ENCODE measurements at regions not wholly inside any gene's neighbourhood (a gene's known extent, or its start where the extent isn't known, plus 50 kb on each side); places are given as distances from the start of the nearest gene placed in this dataset.

DNA sequence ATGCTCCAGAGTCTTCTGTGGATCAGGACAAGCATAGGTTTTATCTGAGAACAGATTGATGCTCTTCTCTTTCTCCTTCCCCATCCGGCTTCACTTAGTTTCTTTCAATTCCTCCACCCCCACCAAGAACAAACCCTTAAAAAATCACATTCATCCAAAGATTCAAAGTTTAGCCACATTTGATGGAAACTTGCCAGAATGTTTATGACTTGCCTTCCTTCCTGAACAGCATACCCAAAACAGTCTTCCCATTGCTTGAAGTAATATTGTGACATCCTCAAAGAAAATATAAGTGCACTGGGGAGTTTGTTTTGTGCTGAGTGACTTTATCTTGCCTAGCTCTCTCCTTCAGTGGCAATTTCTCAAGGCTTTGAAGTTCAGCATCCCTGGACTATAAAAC is 83.0 kb downstream of the MAGEB17 start:
- no peak overlapping the region for H3K27ac ChIP-seq
- WGBS, 2 donors (ENCODE audit: low coverage in 1 of 2): 89% methylated on average over 1 of the region's 1 CpG; no CpG with 5 or more reads in 1 of the 2 donors
- H3K9me3 ChIP-seq: no peaks in the 10 kb centered on the region
- H3K36me3 ChIP-seq: no peaks in the 10 kb centered on the region
- no peaks in the 10 kb centered on the region for H3K27me3 ChIP-seq
- H3K4me3 ChIP-seq: no peak overlapping the region
- H3K4me1 ChIP-seq: no peaks in the 10 kb centered on the region
- ATAC-seq: no peak
- TF ChIP-seq, protein P1, sequence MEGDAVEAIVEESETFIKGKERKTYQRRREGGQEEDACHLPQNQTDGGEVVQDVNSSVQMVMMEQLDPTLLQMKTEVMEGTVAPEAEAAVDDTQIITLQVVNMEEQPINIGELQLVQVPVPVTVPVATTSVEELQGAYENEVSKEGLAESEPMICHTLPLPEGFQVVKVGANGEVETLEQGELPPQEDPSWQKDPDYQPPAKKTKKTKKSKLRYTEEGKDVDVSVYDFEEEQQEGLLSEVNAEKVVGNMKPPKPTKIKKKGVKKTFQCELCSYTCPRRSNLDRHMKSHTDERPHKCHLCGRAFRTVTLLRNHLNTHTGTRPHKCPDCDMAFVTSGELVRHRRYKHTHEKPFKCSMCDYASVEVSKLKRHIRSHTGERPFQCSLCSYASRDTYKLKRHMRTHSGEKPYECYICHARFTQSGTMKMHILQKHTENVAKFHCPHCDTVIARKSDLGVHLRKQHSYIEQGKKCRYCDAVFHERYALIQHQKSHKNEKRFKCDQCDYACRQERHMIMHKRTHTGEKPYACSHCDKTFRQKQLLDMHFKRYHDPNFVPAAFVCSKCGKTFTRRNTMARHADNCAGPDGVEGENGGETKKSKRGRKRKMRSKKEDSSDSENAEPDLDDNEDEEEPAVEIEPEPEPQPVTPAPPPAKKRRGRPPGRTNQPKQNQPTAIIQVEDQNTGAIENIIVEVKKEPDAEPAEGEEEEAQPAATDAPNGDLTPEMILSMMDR (IDR thresholded peaks at IDR 0.05): no peak
- TF ChIP-seq POLR2A (IDR thresholded peaks at IDR 0.05): no peak
- TF ChIP-seq EP300 (IDR thresholded peaks at IDR 0.05): no peak
- TF ChIP-seq POLR2AphosphoS5 (IDR thresholded peaks at IDR 0.05): no peak

- 68 to 92% methylated on average over 4 of the region's 4 CpGs for WGBS, 2 donors (ENCODE audit: low coverage in 1 of 2)
- TF ChIP-seq, protein P1 (IDR thresholded peaks at IDR 0.05): no peak
- TF ChIP-seq EP300 (IDR thresholded peaks at IDR 0.05) (no peak), POLR2AphosphoS5 (IDR thresholded peaks at IDR 0.05) (no peak), POLR2A (IDR thresholded peaks at IDR 0.05) (no peak)
Observed at GRCh38 chrX:16251782-16252181, 84.5 kb downstream of the MAGEB17 start.

DNA sequence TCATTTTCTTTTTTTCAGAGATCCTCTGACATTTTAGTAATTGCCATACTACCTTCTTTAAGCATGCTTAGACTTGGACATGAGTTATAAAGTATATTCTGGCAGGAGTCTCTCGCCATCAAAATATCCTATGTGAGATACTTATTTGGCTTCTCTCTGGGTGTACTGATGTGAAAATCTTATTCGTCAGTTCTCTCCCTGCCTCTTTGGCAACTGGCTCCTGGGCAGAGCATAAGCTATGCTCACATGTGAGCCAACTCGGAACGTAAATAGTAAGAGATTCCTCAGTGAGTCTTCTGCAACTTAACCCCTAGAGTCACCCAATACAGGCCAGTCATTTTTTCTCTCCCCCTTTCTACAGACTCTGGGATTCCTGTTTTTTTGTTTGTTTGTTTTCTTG is 91.6 kb downstream of the MAGEB17 start:
- no peak for TF ChIP-seq POLR2A (IDR thresholded peaks at IDR 0.05)
- TF ChIP-seq EP300 (IDR thresholded peaks at IDR 0.05): no peak
- TF ChIP-seq POLR2AphosphoS5 (IDR thresholded peaks at IDR 0.05): no peak
- ATAC-seq: no peak
- no peaks in the 10 kb centered on the region for H3K27me3 ChIP-seq

More at GRCh38 chrX:16251782-16252181, 84.5 kb downstream of the MAGEB17 start:
- no peak for ATAC-seq
- H3K36me3 ChIP-seq: no peaks in the 10 kb centered on the region
- H3K9me3 ChIP-seq: no peaks in the 10 kb centered on the region
- no peak overlapping the region for H3K27ac ChIP-seq
- no peaks in the 10 kb centered on the region for H3K4me1 ChIP-seq
- H3K4me3 ChIP-seq: no peak overlapping the region
- H3K27me3 ChIP-seq: no peaks in the 10 kb centered on the region

DNA sequence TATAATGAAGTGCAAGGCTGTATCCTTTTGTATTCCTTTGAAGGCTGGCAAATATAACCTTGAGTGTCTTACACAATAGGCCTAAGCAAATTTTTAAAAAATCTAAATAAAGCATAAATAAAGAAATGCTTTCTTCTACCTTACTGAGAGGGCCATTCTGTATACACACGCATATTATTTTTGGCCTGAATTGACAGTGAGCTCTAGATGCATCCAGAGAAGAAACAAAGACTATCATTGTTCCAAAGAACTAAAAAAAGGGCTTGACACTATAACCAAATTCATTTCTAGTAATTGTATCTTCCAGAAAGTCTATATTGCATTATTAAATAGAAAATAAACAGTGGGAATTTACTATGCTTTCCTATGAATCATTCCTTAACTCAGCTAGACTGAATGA is 100.2 kb downstream of the MAGEB17 start:
- no peak overlapping the region for H3K27ac ChIP-seq
- H3K9me3 ChIP-seq: no peaks in the 10 kb centered on the region
- WGBS, 2 donors (ENCODE audit: low coverage in 1 of 2): 83 to 85% methylated on average over 1 of the region's 1 CpG
- no peaks in the 10 kb centered on the region for H3K27me3 ChIP-seq
- H3K4me3 ChIP-seq: no peak overlapping the region
- no peaks in the 10 kb centered on the region for H3K36me3 ChIP-seq
- ATAC-seq: no peak
- no peak for TF ChIP-seq POLR2AphosphoS5 (IDR thresholded peaks at IDR 0.05)
- TF ChIP-seq, protein P1 (IDR thresholded peaks at IDR 0.05): no peak
- no peak for TF ChIP-seq POLR2A (IDR thresholded peaks at IDR 0.05)
- no peak for TF ChIP-seq EP300 (IDR thresholded peaks at IDR 0.05)
- H3K4me1 ChIP-seq: no peaks in the 10 kb centered on the region

More for the DNA sequence above, 91.6 kb downstream of the MAGEB17 start:
- 19 to 38% methylated on average over 4 of the region's 4 CpGs for WGBS, 2 donors (ENCODE audit: low coverage in 1 of 2)
- no peaks in the 10 kb centered on the region for H3K9me3 ChIP-seq
- no peaks in the 10 kb centered on the region for H3K4me1 ChIP-seq
- H3K36me3 ChIP-seq: no peaks in the 10 kb centered on the region
- H3K27ac ChIP-seq: no peak overlapping the region
- H3K4me3 ChIP-seq: no peak overlapping the region

DNA sequence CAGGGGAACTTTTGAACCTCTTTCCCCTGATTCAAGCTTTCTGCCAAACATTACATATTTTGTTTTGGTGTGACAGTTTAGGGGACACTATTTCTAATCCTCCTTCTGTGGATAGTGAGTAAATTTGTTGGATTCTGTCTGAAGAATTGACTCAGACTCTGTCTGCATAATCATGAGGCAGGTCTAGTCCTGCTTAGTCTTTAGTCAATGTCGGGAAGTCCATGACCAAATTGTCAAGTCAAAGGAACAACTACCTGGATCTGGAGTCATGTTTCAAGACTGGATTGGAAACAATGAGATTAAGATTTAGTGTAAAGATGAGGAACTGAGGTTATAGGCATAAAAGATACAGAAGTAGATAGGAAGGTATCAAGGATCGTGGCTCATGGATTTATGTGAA is 100.9 kb downstream of the MAGEB17 start:
- TF ChIP-seq, protein P1 (IDR thresholded peaks at IDR 0.05): no peak
- TF ChIP-seq POLR2AphosphoS5 (IDR thresholded peaks at IDR 0.05): no peak
- no peak for TF ChIP-seq POLR2A (IDR thresholded peaks at IDR 0.05)
- TF ChIP-seq EP300 (IDR thresholded peaks at IDR 0.05): no peak
- H3K4me3 ChIP-seq: no peak overlapping the region
- H3K27ac ChIP-seq: no peak overlapping the region
- H3K27me3 ChIP-seq: no peaks in the 10 kb centered on the region
- WGBS, 2 donors (ENCODE audit: low coverage in 1 of 2): 90 to 100% methylated on average over 2 of the region's 2 CpGs
- no peaks in the 10 kb centered on the region for H3K4me1 ChIP-seq
- no peaks in the 10 kb centered on the region for H3K9me3 ChIP-seq
- ATAC-seq: no peak
- no peaks in the 10 kb centered on the region for H3K36me3 ChIP-seq
